Activated CD4-positive, alpha-beta memory T cell treated with anti-CD3 and anti-CD28 coated beads for 36 hours (primary cell): ENCODE measurements at regions not wholly inside any gene's neighbourhood (a gene's known extent, or its start where the extent isn't known, plus 50 kb on each side); places are given as distances from the start of the nearest gene placed in this dataset.

ENCODE experiments used
- CTCF ChIA-PET: fragments of 350-600 bp; sonication (Branson Sonifier 250); formaldehyde crosslinking; loops from one replicate; lab custom pipeline; 2021; ENCODE audit warnings: antibody characterized with exemption, inconsistent platforms; lab: Charles Lee
- POLR2A ChIA-PET: fragments of 350-600 bp; sonication (Branson Sonifier 250); formaldehyde crosslinking; loops from one replicate; lab custom pipeline; 2021; ENCODE audit warnings: antibody characterized with exemption; lab: Charles Lee
- DNase-seq: peaks from one replicate; pipeline ENCODE4 v3.0.0-alpha.2; 2020
- H3K27ac Mint-ChIP-seq: one replicate; pipeline ENCODE4 v1.8.0; 2021; ENCODE audit warnings: mixed read lengths
- H3K27me3 Mint-ChIP-seq: one replicate; pipeline ENCODE4 v1.8.0; 2021; ENCODE audit warnings: mixed read lengths
- H3K36me3 Mint-ChIP-seq: one replicate; pipeline ENCODE4 v1.8.0; 2021; ENCODE audit warnings: mixed read lengths
- H3K4me1 Mint-ChIP-seq: one replicate; pipeline ENCODE4 v1.8.0; 2021; ENCODE audit warnings: low read depth, mixed read lengths
- H3K4me3 Mint-ChIP-seq: one replicate; pipeline ENCODE4 v1.8.0; 2021; ENCODE audit warnings: mild to moderate bottlenecking, mixed read lengths
- H3K9me3 Mint-ChIP-seq: one replicate; pipeline ENCODE4 v1.8.0; 2021; ENCODE audit warnings: mixed read lengths
- intact Hi-C: fragments of 100-400 bp; cut with micrococcal nuclease; formaldehyde crosslinking; loops from one replicate; pipeline ENCODE4 v1.15.1; 2023

DNA sequence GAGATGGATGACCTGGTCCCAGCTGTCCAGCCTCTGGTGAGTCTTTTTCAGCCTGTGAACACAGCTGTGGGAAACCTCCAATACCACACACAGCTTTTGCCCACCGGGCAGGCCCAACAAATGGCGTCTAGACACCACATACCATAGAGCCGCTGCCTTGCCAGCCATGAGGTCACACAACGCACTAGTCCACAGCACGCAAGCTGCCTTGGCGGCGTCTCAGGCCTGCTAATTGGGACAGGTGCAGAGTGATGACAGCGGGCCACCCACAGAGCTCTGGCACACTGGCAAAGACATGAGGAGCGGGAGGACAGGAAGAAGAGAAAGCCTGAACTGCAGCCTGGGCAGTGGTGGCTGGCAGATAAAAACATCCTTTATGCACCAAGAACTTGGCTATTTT, 125.5 kb downstream of the ADAMTS1 start:
- POLR2A ChIA-PET, result no interaction called here
- no peak for DNase-seq
- Mint-ChIP-seq H3K4me3 (no peak overlapping the region), H3K27me3 (no peaks in the 10 kb centered on the region), H3K9me3 (no peaks in the 10 kb centered on the region), H3K27ac (no peak overlapping the region), H3K4me1 (no peaks in the 10 kb centered on the region), H3K36me3 (no peaks in the 10 kb centered on the region)
- intact Hi-C loops, result loop anchor here (5.0 kb wide), 1 partner anchor 822 kb away; no protein-coding TSS in a partner anchor
- CTCF ChIA-PET, result no interaction called here

DNA sequence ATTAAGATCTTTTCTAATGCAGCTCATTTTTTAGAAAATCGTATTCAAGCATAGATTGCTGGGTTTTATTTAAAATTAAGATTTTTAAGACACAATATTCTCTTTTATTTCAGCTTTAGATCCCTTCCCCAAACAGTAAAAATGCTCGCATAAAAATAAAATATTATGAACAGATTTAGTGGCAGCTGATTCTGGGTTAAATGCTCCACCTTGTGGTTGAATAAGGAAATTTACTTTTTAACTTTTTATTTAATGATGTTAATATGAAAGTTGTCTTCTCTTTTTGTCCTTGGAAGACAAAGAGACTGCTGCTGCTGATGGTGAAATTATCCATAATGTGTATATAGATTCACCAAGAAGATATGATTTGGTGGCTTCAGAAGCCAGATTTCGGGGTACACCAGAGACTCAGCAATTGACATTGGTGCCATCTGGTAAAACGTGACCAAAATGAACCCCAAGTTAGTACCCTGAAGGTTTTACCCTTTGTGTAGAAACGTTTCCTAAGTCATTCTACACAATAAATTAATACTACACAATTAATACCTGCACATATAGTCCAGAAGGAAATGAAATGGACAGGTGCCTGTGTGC, 128.0 kb downstream of the ADAMTS1 start:
- peaks cover 2% of the 10 kb centered on the region for H3K27me3 Mint-ChIP-seq
- POLR2A ChIA-PET, result no interaction called here
- CTCF ChIA-PET, result interaction anchor here (0.6 to 2.0 kb wide), 11 partner anchors 8 to 1109 kb away, joined by 3 to 11 read pairs (median 3); no protein-coding TSS in a partner anchor
- no peaks in the 10 kb centered on the region for H3K36me3 Mint-ChIP-seq
- no peak for DNase-seq
- no peak overlapping the region for H3K4me3 Mint-ChIP-seq
- no peak overlapping the region for H3K27ac Mint-ChIP-seq
- intact Hi-C loops, result loop anchor here (1.0 to 5.0 kb wide), 2 partner anchors 820 to 835 kb away; no protein-coding TSS in a partner anchor
- no peaks in the 10 kb centered on the region for H3K4me1 Mint-ChIP-seq
- no peaks in the 10 kb centered on the region for H3K9me3 Mint-ChIP-seq

DNA sequence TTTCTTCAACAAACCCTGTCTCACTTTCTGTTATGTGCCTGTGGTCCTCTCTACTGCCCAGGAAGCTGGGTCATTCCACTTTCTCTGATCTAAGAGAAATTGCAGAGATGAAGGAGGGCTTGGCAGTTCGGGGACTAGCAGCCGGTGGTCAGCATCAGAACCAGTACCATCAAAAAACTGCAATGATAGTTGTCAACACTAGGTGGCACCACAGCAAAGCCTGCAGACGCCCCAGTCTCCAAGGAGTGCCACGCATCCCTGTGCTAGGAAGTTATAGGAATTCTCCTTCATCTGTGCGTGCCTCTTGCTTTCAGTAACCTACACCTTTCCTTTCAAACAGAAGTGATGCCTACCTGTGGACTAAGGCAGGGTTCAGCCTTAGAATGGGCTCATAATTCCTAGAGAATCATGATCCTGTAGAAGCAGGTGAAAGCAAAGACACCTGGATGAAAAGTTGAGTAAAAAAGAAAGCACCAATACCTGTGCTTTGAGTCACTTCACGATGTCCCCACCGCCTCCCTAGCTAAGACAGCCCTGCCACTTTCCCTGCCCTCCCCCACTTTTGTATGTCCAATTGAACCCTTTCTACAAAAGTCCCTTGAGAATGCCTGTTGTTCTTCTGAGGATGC, 129.2 kb downstream of the ADAMTS1 start:
- no peaks in the 10 kb centered on the region for H3K4me1 Mint-ChIP-seq
- no peak overlapping the region for H3K4me3 Mint-ChIP-seq
- peaks cover 2% of the 10 kb centered on the region for H3K27me3 Mint-ChIP-seq
- no peak overlapping the region for H3K27ac Mint-ChIP-seq
- no peaks in the 10 kb centered on the region for H3K36me3 Mint-ChIP-seq
- peak; percentile 17 for DNase-seq
- POLR2A ChIA-PET, result no interaction called here
- intact Hi-C loops, result loop anchor here (5.0 kb wide), 1 partner anchor 819 kb away; no protein-coding TSS in a partner anchor
- CTCF ChIA-PET, result interaction anchor here (1.1 to 2.0 kb wide), 4 partner anchors 8 to 95 kb away, joined by 3 to 11 read pairs (median 4); no protein-coding TSS in a partner anchor
- no peaks in the 10 kb centered on the region for H3K9me3 Mint-ChIP-seq

GRCh38 chr21:26715116-26715515, 130.1 kb downstream of the ADAMTS1 start:
- no peak overlapping the region for H3K4me3 Mint-ChIP-seq
- H3K27me3 Mint-ChIP-seq, result peaks cover 2% of the 10 kb centered on the region
- intact Hi-C loops, result loop anchor here (5.0 kb wide), 1 partner anchor 818 kb away; no protein-coding TSS in a partner anchor
- ChIA-PET CTCF (interaction anchor here (0.9 kb wide), 1 partner anchor 45 kb away, joined by 3 read pairs; no protein-coding TSS in a partner anchor), POLR2A (no interaction called here)
- no peaks in the 10 kb centered on the region for H3K4me1 Mint-ChIP-seq
- H3K9me3 Mint-ChIP-seq, result no peaks in the 10 kb centered on the region
- no peak overlapping the region for H3K27ac Mint-ChIP-seq
- DNase-seq, result no peak
- H3K36me3 Mint-ChIP-seq, result no peaks in the 10 kb centered on the region

GRCh38 chr21:26710155-26710554, 135.1 kb downstream of the ADAMTS1 start:
- ChIA-PET POLR2A (no interaction called here), CTCF (no interaction called here)
- H3K27ac Mint-ChIP-seq, result no peak overlapping the region
- no peaks in the 10 kb centered on the region for H3K9me3 Mint-ChIP-seq
- intact Hi-C loops, result no loop called here
- no peak for DNase-seq
- H3K4me3 Mint-ChIP-seq, result no peak overlapping the region
- H3K27me3 Mint-ChIP-seq, result peaks cover 2% of the 10 kb centered on the region
- H3K36me3 Mint-ChIP-seq, result no peaks in the 10 kb centered on the region
- no peaks in the 10 kb centered on the region for H3K4me1 Mint-ChIP-seq

DNA sequence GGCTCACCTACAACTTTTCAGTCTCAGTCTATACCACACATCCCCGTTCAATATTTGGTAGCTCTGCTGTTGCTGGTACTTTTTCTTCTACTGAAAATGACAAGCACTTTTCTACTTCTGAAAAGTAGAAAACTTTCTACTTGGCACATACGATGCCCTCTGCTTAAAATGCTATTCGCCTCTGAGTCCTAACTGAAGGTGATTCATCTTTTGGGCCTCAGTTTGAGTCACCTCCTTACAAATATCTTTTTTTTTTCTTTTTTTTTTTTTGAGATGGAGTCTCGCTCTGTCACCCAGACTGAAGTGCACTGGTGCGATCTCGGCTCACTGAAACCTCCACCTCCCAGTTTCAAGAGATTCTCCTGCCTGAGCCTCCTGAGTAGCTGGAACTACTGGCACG, 136.0 kb upstream of the CYYR1 start:
- H3K27me3 Mint-ChIP-seq, result no peaks in the 10 kb centered on the region
- H3K9me3 Mint-ChIP-seq, result no peaks in the 10 kb centered on the region
- no peak overlapping the region for H3K27ac Mint-ChIP-seq
- no peaks in the 10 kb centered on the region for H3K36me3 Mint-ChIP-seq
- intact Hi-C loops, result no loop called here
- H3K4me1 Mint-ChIP-seq, result no peaks in the 10 kb centered on the region
- CTCF ChIA-PET, result interaction anchor here (1.0 kb wide), 1 partner anchor 9 kb away, joined by 3 read pairs; no protein-coding TSS in a partner anchor
- no peak for DNase-seq
- H3K4me3 Mint-ChIP-seq, result no peak overlapping the region
- POLR2A ChIA-PET, result no interaction called here

DNA sequence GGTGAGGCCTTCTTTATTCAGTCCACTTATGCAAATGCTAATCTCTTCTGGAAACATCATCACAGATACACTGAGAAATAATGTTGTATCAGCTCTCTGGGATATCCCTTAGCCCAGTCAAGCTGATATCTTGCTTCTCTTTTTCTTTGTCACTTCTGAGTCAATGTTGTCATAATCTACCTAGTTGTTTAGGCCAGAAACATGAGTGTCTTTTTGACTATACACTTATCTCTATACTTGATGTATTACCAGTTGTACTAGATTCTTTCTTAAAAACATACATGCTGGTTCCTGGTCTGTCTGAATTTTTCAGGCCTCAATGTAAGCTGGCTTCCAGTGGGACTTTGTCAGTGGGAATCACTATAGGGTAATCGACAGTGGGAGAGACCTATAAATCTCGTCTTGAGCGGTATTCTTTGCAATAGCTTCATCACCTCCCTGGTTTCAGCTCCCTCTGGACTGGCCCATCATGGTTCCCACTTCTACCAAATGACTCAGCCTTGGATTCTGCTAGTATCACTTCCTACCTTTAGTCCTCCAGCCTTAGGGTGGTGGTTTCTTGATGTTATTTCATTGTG, 135.2 kb upstream of the CYYR1 start:
- Mint-ChIP-seq H3K9me3 (no peaks in the 10 kb centered on the region), H3K4me3 (no peak overlapping the region), H3K36me3 (no peaks in the 10 kb centered on the region), H3K27me3 (no peaks in the 10 kb centered on the region), H3K4me1 (no peaks in the 10 kb centered on the region), H3K27ac (no peak overlapping the region)
- intact Hi-C loops, result no loop called here
- ChIA-PET POLR2A (no interaction called here), CTCF (interaction anchor here (1.5 kb wide), 1 partner anchor 9 kb away, joined by 11 read pairs; no protein-coding TSS in a partner anchor)
- DNase-seq, result no peak

- ChIA-PET CTCF (interaction anchor here (1.5 kb wide), 1 partner anchor 10 kb away, joined by 11 read pairs; no protein-coding TSS in a partner anchor), POLR2A (no interaction called here)
- no peak overlapping the region for H3K27ac Mint-ChIP-seq
- no peaks in the 10 kb centered on the region for H3K27me3 Mint-ChIP-seq
- DNase-seq, result no peak
- no peaks in the 10 kb centered on the region for H3K9me3 Mint-ChIP-seq
- H3K4me1 Mint-ChIP-seq, result no peaks in the 10 kb centered on the region
- H3K4me3 Mint-ChIP-seq, result no peak overlapping the region
- intact Hi-C loops, result no loop called here
- H3K36me3 Mint-ChIP-seq, result no peaks in the 10 kb centered on the region
These were observed 134.2 kb upstream of the CYYR1 start for GRCh38 chr21:26707246-26707645.

- H3K4me3 Mint-ChIP-seq, result no peak overlapping the region
- POLR2A ChIA-PET, result no interaction called here
- no peaks in the 10 kb centered on the region for H3K36me3 Mint-ChIP-seq
- H3K27ac Mint-ChIP-seq, result no peak overlapping the region
- H3K4me1 Mint-ChIP-seq, result no peaks in the 10 kb centered on the region
- intact Hi-C loops, result no loop called here
- CTCF ChIA-PET, result no interaction called here
- no peak for DNase-seq
- no peaks in the 10 kb centered on the region for H3K9me3 Mint-ChIP-seq
- H3K27me3 Mint-ChIP-seq, result peaks cover 4% of the 10 kb centered on the region
These were observed 125.3 kb upstream of the CYYR1 start for GRCh38 chr21:26698416-26698815.

DNA sequence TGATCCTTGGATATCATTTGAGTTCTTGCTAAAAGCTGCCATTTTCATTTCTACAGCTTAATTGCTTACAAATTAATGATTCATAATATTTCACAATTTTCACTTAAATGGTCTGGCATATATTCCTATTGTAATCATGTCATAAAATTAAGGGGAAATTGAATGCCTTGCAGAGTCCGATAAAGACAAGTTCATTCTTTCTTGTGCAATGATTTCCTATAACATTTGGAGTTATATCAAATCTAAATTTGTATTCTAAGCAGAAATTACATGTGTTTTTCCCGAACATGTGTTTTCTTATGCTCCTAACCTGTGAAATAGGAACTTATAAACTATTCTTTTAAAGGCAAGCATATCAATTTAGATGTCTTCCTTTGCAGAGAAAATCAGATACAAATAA, 118.3 kb upstream of the CYYR1 start:
- CTCF ChIA-PET, result no interaction called here

DNA sequence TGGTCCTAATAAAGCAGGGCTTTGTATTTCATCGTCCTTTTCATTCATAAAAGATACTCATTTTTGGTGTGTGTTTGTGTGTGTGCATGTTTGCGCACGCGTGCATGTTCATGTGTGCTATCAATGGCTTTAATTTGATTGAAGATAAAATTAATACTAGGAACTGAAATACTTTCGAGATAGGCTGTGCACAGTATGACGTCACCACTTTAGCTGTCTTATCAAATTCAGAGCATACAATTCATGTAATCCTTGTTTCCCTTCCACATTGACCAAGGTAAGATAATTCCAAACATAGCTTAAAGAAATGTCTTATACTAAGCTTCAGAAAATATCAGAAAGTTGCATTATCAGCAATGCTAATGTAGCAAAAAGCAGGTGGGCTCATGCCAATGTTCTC, 113.6 kb upstream of the CYYR1 start:
- Mint-ChIP-seq H3K27me3 (peaks cover 2% of the 10 kb centered on the region), H3K36me3 (no peaks in the 10 kb centered on the region), H3K4me1 (peaks cover 3% of the 10 kb centered on the region), H3K4me3 (no peak overlapping the region), H3K9me3 (peaks cover 6% of the 10 kb centered on the region), H3K27ac (no peak overlapping the region)
- POLR2A ChIA-PET, result no interaction called here
- DNase-seq, result no peak
- CTCF ChIA-PET, result interaction anchor here (0.7 to 1.4 kb wide), 2 partner anchors 29 to 31 kb away, joined by 3 read pairs; no protein-coding TSS in a partner anchor
- intact Hi-C loops, result loop anchor here (10.0 kb wide), 1 partner anchor 212 kb away; no protein-coding TSS in a partner anchor

More for the DNA sequence above, 118.3 kb upstream of the CYYR1 start:
- H3K27ac Mint-ChIP-seq, result no peak overlapping the region
- POLR2A ChIA-PET, result no interaction called here
- no peak overlapping the region for H3K4me3 Mint-ChIP-seq
- no peak for DNase-seq
- H3K36me3 Mint-ChIP-seq, result no peaks in the 10 kb centered on the region
- H3K4me1 Mint-ChIP-seq, result peaks cover under 1% of the 10 kb centered on the region
- intact Hi-C loops, result no loop called here
- H3K9me3 Mint-ChIP-seq, result peaks cover 4% of the 10 kb centered on the region
- H3K27me3 Mint-ChIP-seq, result peaks cover 6% of the 10 kb centered on the region

DNA sequence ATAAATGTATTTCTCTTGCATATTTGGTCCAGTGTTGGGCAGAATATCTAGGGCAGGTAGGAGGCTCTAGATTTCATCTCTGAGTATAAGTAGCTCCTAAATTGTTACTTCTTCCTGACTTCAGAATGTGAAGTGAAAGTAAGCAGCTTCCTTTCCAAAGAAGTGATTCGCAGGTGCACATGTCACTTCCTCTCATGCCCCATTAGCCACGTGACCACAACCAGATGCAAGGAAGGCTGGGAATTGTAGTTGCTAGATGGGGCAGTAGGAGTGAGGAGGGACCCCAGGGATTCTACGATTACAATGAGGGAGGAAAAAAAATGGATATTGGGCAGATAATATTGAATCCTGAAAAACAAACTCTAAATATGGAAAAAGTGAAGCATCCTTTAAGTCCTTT, 113.2 kb upstream of the CYYR1 start:
- Mint-ChIP-seq H3K27me3 (peaks cover 2% of the 10 kb centered on the region), H3K4me1 (peaks cover 3% of the 10 kb centered on the region), H3K36me3 (no peaks in the 10 kb centered on the region), H3K27ac (no peak overlapping the region), H3K9me3 (peaks cover 6% of the 10 kb centered on the region), H3K4me3 (no peak overlapping the region)
- intact Hi-C loops, result loop anchor here (10.0 kb wide), 1 partner anchor 211 kb away; no protein-coding TSS in a partner anchor
- POLR2A ChIA-PET, result no interaction called here
- peak; percentile 27 for DNase-seq
- CTCF ChIA-PET, result interaction anchor here (0.7 to 1.4 kb wide), 2 partner anchors 30 to 31 kb away, joined by 3 read pairs; no protein-coding TSS in a partner anchor
